GM12864 (cell line): ENCODE measurements at regions not wholly inside any gene's neighbourhood (a gene's known extent, or its start where the extent isn't known, plus 50 kb on each side); places are given as distances from the start of the nearest gene placed in this dataset.

ENCODE experiments used
- DNase-seq: peaks from one replicate; pipeline ENCODE4 v3.0.0-alpha.2; 2011; ENCODE audit warnings: low read depth
- H3K4me3 ChIP-seq: 2 replicates; pipeline ENCODE4 v1.5.1; 2011; ENCODE audit warnings: mild to moderate bottlenecking, low read depth, low read length, control low read depth
- TF ChIP-seq, protein P1 (sequence below): IDR thresholded peaks from 2 replicates; pipeline ENCODE4 v1.5.1; 2011; ENCODE audit warnings: low read depth, mild to moderate bottlenecking, moderate library complexity, low read length, control low read depth, inconsistent platforms; ENCODE audit errors: missing control alignments

GRCh38 chr13:105902396-105902795 lies 633.1 kb downstream of the EFNB2 start:
- H3K4me3 ChIP-seq: no peak overlapping the region
- TF ChIP-seq, protein P1, sequence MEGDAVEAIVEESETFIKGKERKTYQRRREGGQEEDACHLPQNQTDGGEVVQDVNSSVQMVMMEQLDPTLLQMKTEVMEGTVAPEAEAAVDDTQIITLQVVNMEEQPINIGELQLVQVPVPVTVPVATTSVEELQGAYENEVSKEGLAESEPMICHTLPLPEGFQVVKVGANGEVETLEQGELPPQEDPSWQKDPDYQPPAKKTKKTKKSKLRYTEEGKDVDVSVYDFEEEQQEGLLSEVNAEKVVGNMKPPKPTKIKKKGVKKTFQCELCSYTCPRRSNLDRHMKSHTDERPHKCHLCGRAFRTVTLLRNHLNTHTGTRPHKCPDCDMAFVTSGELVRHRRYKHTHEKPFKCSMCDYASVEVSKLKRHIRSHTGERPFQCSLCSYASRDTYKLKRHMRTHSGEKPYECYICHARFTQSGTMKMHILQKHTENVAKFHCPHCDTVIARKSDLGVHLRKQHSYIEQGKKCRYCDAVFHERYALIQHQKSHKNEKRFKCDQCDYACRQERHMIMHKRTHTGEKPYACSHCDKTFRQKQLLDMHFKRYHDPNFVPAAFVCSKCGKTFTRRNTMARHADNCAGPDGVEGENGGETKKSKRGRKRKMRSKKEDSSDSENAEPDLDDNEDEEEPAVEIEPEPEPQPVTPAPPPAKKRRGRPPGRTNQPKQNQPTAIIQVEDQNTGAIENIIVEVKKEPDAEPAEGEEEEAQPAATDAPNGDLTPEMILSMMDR: no peak
- DNase-seq: no peak

GRCh38 chr13:105897575-105897974 lies 637.9 kb downstream of the EFNB2 start:
- DNase-seq: no peak
- H3K4me3 ChIP-seq: no peak overlapping the region
- TF ChIP-seq, protein P1: no peak

GRCh38 chr13:105894697-105895096 lies 640.8 kb downstream of the EFNB2 start:
- TF ChIP-seq, protein P1: no peak
- no peak for DNase-seq
- H3K4me3 ChIP-seq: no peak overlapping the region

- DNase-seq: no peak
- no peak overlapping the region for H3K4me3 ChIP-seq
- TF ChIP-seq, protein P1: no peak
Observed at GRCh38 chr13:105890509-105890908, 645.0 kb downstream of the EFNB2 start.

GRCh38 chr13:105878119-105878700 lies 657.3 kb downstream of the EFNB2 start:
- no peak overlapping the region for H3K4me3 ChIP-seq
- TF ChIP-seq, protein P1: no peak
- DNase-seq: no peak

DNA sequence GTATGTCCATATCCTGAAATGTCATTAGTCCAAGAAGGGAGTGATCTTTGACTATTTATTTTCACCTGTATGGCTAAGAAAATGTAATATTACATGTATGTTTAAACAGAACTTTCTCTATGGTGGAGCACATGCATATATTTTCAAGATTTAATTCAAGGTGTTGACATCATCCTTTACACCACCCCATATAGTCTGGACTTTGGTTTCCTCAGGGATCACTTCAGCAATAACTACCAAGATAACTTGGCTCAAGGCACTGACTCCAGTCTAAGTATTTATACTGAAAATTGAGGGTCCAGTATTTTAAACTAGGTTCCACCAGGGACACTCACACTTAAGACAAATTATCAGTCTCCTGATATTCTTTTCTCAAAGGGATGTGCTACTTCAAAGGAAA lies 660.6 kb downstream of the EFNB2 start:
- H3K4me3 ChIP-seq: no peak overlapping the region
- DNase-seq: no peak
- TF ChIP-seq, protein P1: no peak

DNA sequence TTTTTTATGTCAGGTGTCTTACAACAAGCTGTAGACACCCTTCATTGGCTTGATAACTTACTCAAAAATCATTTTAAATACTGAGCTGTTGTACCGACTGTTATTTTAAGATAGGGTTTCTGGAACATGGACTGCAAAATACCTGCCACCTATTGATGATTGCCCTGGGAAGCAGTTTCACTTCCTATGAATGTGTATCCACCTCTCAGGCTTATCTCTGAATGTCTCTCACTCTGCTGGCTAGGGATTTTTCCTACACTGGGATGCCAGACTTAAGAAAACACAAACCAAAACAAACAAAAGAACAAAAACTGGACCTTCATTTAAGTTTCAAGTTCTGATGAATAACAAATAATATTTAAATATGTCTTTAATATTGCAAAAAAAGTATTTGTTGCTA lies 663.7 kb downstream of the EFNB2 start:
- H3K4me3 ChIP-seq: no peak overlapping the region
- TF ChIP-seq, protein P1: no peak

More for the DNA sequence above, 663.7 kb downstream of the EFNB2 start:
- no peak for DNase-seq
